ENCODE measurements at regions not wholly inside any gene's neighbourhood (a gene's known extent, or its start where the extent isn't known, plus 50 kb on each side); places are given as distances from the start of the nearest gene placed in this dataset.
"Not testable (repeated sequence)": the region's sequence is repeated elsewhere in the genome, so short reads cannot be mapped to it uniquely, and the experiment has no call there.

DNA sequence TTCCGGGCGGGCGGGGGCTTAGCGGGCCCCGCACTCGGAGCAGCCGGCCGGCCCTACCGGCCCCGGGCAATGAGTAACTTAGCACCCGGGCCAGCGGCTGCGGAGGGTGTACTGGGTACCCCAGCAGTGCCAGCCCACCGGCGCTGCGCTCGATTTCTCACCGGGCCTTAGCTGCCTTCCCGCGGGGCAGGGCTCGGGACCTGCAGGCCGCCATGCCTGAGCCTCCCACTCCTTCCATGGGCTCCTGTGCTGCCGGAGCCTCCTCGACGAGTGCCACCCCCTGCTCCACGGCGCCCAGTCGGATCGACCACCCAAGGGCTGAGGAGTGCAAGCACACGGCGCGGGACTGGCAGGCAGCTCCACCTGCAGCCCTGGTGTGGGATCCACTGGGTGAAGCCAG lies 427.1 kb downstream of the NAF1 start:
- DNase-seq (ENCODE audit: low read depth, low spot score) = not testable (repeated sequence)

DNA sequence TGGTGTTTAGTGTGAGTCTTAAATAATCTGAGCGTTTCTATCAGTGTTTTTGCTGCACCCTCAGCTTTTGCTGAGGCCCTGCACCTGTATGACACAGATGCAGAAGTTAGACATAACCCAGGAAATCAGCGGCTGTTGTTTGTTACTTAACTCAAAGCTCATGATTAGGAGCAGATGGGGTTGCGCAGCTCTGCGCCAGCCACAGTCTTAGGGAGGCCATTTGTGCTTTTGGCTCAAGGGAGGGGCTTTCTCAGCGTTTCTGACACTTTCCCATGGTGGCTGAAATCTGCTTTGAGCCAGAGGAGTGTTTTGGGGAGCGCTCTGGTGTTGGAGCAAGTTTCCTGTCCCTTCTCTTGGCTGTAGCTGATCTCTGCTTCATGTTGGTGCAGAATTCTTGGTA lies 433.8 kb downstream of the NAF1 start:
- DNase-seq (ENCODE audit: low read depth, low spot score) = no peak

DNA sequence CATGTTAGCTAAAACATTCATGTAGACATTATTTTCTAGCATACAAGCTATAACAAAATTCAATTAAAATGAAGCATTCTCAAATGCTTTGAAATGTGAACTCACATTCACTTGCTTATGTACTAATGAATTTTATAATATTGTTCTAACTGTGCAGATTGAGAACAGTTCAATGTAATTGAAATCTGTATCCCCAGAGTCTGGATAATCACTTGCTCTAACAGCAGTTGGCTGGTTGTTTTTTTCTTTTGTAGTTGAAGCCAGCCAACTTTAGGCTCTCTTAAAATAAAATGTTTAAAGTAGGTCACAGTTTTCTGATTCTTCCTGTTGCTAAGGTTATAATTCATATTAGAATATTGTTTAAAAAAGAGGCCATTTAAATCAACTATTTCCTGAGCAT lies 438.9 kb downstream of the NAF1 start:
- no peak for DNase-seq (ENCODE audit: low read depth, low spot score)

DNA sequence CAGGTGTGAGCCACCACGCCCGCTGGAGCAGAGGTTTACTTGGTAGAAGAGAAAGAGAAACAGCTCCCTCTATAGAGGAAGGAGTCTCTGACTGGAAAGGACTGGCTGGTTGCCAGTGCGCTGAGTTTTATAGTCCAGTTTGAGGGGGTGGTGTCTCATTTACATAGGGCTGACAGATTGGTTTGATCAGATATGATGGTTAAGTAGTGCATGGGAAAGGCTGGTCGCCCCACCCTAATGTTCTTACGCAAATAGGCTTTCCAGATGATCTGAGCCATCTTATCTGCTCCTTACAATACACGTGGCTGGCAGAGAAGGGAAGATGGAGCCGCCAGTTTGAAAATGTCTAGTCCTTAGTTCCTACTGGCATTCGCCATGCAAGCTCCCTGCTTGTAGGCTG lies 439.5 kb downstream of the NAF1 start:
- DNase-seq (ENCODE audit: low read depth, low spot score) = no peak

DNA sequence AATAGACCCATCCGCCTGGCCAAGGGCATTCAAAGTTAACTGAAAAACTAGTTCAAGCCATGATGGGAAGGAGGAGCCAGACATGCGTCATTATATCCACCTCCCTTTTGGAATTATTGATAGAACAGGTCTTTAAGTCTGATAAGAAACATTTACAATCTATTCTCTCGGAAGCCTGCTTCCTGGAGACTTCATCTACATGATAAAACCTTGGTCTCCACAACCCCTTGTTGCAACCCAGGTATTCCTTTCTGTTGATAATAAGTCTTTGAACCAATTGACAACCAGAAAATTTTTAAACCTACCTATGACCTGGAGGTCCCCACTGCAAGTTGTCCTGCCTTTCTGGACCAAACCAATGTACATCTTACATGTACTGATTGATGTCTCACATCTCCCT lies 451.3 kb downstream of the NAF1 start:
- no peak for DNase-seq (ENCODE audit: low read depth, low spot score)

DNA sequence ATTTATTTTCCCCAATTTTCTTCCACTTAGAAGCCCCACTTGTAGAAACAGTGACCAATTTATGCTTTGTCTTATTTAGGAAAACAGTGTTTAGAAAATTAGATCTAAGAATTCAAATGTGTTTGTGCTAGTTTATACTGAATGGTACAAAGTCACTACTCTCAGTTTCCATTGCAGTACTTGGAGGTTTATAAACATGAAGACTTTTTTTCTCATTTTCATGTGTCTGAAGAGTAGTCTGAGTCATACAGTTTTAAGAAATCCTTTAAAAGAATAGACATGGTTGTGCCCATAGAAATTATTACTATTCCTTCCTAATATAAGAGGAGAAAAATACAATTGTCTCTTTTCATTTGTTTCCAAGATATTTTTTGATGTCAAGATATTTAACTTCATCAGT lies 458.7 kb downstream of the NAF1 start:
- no peak for DNase-seq (ENCODE audit: low read depth, low spot score)

DNA sequence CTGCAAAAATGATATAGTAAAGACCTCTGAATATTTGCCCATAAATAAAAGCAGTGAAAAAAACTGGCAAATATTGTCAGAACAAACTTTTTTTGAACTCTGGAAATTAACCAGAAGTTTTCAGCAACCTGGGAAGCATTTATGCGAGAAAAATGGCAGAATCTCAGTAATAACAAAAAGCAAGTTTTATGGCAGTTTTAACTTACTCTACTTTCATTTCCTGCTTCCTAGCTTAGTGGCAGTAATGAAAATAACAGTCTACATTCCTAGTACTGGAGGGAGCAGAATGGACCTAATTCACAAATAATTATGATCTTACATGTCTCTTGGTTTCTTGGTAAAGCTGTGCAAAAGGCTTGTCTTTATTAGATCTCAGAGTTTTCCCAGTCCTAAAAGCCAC lies 460.1 kb downstream of the NAF1 start:
- DNase-seq (ENCODE audit: low read depth, low spot score) = no peak

DNA sequence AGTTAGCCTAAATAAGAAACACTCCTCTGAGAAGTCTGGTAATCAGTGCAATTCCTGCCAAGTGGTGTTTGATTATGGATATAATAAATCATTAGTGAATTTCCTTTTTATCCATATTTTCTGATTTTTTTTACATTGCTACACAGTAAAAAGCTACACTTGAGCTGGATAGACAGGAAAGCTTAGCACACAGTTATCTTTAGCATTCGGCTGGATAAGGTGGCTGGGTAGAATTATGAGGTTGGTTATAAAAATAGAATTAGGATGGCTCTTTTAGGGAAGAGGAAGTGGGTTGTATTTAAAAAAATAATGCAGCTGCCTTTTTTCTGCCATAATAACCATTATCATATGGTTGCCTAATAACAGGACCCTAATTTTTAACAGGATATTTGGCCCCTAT lies 460.6 kb downstream of the NAF1 start:
- no peak for DNase-seq (ENCODE audit: low read depth, low spot score)

DNA sequence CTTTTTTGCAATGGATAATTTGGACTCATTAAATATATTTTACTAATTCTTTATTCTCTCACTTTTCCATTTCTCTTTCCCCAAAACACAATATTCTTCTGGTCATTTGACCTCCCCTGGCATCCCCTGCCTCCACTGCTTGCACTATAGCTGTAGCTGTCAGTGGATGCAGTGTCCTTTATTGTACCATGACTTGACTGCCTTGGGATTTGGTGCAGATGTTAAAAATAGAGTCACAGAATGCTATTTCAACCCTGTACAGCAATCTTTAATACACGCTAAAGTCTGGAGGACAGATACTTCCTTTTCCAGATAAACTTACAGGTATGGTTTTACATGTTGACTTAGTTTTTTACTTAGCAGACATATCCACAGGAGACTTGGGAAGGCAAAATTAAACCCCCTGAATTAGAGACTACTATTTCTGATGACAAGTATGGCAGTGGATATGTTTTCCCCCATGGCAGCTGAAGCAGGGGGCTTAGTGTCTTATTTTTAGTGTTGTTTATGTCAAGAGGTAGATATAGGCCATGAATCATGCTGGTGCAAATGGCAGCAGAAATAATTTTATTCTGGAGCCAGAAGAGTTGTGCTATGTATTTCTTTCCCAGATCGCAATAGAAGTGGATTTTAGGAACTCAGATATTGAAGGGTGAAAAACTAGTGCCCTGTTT lies 461.4 kb downstream of the NAF1 start:
- DNase-seq (ENCODE audit: low read depth, low spot score) = no peak

DNA sequence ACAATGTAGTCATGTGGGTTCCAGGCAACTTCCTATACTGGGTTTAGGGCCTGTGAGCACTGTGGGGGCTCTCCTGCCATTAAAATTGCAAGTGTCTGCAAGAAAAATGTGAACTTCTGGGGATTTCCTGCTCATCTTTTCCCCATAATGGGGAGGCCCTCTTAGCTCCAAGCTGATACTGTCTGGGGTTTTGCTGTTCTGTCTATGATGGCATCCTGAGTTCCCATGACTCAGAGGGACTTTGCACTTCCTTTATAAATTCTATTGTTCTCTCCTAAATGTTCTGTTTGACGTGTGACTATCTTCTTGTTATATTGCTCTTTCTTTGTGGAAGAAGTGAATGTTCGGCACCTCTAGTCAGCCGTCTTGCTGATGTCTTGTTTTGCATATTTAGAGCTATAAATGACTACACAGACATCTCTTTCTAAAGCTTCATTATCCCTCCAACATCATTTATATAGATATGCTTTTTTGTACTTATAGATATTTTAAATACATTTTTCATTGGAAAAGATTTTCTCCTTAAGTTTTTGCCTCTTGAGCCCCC lies 465.8 kb downstream of the NAF1 start:
- no peak for DNase-seq (ENCODE audit: low read depth, low spot score)

DNA sequence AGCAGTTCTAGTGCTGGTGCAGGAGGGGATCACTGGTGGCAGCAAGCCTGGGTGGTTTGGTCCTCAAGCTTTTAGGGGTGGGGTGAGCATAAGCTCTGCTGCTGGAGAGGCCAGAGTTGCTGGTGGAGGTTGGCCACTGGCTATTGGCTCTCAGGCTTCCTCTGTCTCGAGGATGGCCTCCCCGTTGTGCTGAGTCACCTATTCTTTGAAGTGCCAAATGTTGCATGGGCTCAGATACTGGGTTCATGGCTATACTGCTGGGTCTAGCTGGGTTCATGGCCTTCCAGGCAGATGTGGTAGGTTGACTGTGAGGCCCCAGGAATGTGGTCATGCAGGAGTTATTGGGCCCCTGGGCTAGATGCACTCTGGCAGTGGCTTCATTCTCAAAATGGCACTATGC lies 466.3 kb downstream of the NAF1 start:
- DNase-seq (ENCODE audit: low read depth, low spot score) = no peak

DNA sequence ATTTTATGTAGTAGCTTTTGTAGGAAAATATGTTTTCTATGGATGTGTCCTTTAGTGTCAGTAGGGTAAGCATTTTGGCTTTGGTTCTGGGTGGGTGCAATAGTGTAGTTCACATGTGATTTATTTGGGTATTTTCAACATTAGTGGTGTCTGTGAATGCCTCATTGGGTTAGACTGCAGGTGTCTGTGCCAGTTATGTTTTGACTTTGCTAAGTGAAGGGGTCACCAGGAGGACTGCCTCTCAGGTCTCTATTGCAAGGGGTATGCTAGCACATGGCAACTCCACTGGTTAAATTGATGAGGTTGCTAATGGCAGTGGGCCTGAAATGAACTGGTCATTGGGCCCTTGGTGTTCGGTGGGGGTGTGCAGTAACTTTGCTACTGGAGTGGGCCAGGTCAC lies 467.1 kb downstream of the NAF1 start:
- DNase-seq (ENCODE audit: low read depth, low spot score) = no peak

DNA sequence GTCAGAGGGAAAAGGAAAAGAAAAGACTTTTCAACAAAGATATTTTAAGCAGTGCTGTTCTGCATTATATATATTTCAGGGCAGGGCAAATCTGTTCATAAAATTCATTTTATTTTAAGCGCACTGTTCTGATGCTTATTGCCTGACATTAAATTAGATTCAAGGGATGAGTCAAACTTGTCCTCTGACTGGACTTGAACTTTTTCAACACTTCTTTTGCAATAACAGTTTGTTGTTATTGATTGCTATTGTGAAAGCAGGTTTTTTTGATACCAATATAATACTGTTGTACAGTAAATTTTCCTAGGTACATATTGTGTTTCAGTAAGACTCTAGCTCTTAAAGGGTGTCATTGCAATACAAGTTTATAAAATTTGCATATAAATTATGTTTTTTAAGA lies 481.3 kb downstream of the NAF1 start:
- no peak for DNase-seq (ENCODE audit: low read depth, low spot score)

DNA sequence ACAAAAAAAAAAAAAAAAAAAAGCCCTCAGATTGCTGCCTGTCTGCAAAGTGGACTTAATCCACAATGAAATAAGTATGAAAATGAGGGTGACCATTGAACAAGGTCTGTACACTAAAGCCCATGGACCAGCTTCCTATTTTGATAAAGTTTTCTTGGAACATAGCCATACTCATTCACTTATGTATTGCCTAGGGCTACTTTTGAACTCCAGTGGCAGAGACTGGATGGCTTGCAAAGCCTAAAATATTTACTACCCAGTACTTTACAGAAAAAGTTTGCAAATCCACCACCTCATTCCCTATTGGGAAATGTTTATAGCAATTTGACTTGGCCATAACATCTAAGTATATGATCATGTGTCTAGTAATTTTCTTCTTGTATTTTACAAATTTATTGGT lies 481.7 kb downstream of the NAF1 start:
- no peak for DNase-seq (ENCODE audit: low read depth, low spot score)

DNA sequence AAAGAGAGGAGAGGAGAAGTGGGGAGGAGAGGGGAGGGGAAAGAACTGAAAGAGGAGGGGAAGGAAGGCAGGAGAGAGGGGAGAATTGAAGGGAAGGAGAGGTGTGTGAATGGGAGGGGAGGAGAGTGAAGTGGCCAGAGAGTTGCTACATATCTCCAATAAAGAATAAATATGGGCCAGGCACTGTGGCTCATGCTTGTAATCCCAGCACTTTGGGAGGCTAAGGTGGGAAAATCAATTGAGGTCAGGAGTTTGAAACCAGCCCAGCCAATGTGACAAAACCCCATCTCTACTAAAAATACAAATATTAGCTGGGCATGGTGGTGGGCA lies 482.4 kb downstream of the NAF1 start:
- DNase-seq (ENCODE audit: low read depth, low spot score) = no peak

DNA sequence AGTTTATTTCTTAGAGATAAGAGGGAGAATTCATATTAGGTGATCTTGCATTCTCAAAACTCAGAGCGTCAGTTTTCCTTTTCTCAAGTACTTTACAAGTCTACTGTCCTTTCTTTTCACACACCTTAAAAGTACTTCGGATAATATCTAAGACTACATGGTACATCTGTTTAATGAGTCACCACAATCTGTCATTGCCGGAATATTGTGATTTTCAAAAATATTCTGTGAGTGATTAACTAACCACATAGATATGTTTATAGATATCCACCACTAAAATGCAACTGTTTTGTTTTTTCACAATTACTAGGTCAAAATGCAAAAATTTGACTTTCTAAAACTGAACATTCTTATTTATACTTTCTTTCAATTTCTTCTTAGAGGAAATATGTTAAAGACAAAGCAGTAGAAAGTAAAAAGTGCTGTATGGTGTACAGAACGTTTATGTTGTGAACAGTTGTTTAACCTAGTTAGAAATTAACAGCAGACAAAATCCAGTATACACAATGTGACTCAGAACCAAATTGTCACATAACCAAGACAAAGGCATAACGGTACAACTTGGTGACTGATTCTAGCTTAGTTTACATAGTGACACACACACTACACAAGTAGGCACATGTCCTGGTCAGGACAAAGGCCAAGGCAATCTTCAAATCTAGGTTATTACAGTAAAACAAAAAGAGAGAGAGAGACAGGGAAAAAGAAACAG lies 482.9 kb downstream of the NAF1 start:
- DNase-seq (ENCODE audit: low read depth, low spot score) = no peak

DNA sequence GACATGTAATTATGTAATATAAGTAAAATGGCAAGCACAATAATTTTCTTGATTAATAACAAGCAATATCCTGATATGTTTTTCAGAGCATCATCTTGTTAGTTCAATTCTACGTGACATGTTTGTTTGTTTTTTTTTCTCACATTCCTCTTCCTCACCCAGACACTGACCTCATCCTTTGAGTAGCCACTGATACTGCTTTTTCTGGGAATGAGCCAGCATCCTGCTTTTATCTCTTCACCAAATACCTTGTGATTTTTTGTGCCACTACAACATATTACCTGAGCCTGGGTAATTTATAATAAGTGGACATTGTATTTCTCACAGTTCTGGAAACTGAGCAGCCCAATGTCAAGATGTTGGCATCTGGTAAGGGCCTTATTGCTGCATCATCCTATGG lies 484.0 kb downstream of the NAF1 start:
- DNase-seq (ENCODE audit: low read depth, low spot score) = no peak

DNA sequence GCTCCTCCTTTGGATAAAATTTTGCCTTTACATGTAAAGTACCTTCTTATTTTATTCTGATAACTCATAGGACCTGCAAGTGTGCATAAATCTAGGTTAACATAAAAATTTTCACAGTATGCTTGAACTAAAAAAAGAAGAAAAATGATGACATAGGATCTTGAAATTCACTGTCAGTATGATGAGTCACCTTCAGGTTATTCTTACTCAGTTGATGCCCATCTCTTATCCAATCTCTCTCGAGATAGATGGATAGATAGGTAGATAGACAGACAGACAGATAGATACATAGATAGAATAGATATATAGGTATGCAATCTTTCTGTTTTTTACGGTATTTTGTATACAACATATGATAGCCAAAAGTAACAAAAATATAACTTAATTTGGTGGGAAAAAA lies 485.5 kb downstream of the NAF1 start:
- DNase-seq (ENCODE audit: low read depth, low spot score) = no peak

DNA sequence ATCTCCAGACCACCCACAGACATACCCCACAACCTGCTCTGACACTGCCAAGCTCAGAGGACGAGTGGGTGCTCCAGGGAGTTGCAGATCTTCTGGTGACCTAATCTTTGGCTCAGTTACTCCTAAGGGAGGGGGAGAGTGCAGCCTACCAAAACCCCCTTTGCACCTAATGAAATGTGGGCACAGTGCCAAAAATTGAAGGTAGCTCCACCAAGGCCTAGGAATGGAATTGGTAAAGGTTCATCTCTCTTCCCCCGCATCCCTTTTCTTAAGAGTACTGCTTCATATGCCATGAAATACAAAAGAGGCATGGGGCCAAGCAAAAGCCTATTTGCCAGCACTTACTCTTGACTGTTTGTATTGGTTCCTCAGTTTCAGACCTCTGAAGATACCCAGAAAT lies 491.0 kb downstream of the NAF1 start:
- DNase-seq (ENCODE audit: low read depth, low spot score) = no peak

DNA sequence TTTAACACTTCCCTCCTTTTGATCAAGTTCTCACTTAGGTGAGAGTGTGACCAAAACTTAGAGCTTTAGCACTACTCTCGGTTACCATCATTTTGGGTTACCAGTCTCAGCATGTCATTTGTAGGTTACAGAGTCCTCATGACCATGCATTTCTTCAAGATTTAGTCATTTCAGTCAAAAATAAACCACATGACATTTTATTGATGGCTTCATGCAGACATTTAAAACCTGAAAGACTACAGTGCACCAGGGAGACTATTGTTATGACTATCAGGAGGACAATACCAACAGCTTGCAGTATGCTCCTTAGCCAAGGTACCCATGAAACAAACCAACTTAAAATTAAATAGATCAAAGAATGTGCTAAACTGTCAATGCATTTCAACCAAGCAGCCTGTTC lies 498.1 kb upstream of the FSTL5 start:
- no peak for DNase-seq (ENCODE audit: low read depth, low spot score)

DNA sequence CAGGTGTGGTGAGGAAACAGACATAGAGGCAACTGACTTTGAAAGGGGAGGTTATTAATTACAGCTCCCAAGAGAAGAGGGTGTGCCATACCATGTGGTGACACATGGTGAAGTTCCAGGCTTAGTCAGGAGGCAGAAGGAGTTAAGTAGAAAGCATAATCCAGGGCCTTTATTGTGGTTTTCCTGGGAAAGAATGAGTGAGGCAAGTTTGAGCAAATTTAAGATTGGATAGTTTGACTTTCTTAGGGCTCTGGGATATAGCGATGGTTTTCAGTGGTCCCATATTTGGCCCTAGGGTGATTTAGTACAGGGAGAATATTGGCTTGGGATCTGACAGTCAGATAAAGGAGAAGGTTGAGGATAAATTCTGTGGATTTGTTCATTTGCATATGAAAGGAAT lies 495.9 kb upstream of the FSTL5 start:
- DNase-seq (ENCODE audit: low read depth, low spot score) = no peak

DNA sequence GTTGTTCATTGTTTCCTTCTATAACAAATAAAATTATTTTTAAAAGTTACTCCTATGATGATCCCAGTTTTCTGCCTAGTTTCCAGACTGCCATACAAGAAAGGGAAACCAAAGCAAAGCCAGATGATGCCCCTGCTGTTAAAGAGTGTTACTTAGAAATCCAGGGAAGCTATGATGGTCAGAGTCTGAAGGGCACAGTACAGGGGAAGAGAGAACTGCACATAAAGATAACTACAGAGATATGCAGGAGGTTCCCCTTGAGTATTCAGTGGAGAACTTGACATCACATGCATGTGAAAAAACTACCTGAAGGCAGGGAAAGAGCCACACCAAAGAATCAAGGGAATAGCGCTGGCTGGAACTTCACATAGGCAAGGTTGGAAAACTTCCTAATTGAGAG lies 494.2 kb upstream of the FSTL5 start:
- DNase-seq (ENCODE audit: low read depth, low spot score) = no peak

DNA sequence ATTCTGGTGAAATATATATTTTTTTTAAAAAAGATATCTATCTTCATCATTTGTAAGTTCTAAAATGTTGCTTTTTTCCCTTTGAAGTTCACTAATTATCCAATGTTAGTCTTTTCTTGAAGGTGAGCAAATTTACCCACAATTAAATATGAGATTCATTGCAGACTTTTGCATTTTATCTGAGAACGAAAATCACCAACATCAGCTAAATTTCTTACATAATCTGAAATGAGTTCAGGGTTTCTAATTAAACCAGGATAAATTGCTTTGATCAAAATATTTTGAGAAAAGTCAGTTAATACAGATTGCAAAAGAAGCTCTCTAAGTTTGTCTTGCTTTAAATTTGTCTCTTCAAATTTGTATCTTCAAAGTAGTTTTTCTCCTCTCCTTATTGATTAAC lies 486.4 kb upstream of the FSTL5 start:
- no peak for DNase-seq (ENCODE audit: low read depth, low spot score)

DNA sequence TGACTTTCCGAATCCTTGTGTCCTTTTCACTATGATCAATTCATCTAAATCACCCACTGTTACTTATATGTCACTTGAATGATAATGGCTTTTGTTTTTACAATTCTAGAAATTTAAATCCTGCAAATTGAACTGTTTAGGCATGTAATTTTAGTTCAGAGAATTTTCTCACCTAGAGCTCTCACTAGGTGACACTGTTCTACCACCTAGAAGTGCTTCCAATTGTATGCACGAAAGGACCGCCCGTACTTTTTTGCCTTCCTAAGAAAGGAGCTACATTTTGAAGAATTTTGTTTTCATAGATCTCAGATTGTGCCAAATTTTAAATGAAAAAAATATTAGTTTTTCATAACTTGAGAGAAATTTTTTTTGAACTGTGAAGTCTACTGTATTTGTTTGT lies 481.6 kb upstream of the FSTL5 start:
- DNase-seq (ENCODE audit: low read depth, low spot score) = no peak
